ENCODE measurements at regions not wholly inside any gene's neighbourhood (a gene's known extent, or its start where the extent isn't known, plus 50 kb on each side); places are given as distances from the start of the nearest gene placed in this dataset.

- no peak overlapping the region for H3K14ac ChIP-seq (replicated peaks; ENCODE audit: low read depth, low read length)
- H3K79me1 ChIP-seq (ENCODE audit: low read depth in 1 of 2, low read length in 2 of 2): no peaks in the 10 kb centered on the region
- H3K56ac ChIP-seq (ENCODE audit: extremely low read depth, insufficient read depth, low read length): no peak overlapping the region
- H4K20me1 ChIP-seq (ENCODE audit: insufficient read depth, low read length): no peaks in the 10 kb centered on the region
- TF ChIP-seq RCOR1 (IDR thresholded peaks at IDR 0.05; ENCODE audit: insufficient replicate concordance, low read length) (no peak), CEBPB (IDR thresholded peaks at IDR 0.05; ENCODE audit: low read depth, low read length) (no peak), BHLHE40 (IDR thresholded peaks at IDR 0.05; ENCODE audit: low read depth, low read length) (no peak), RFX5 (IDR thresholded peaks at IDR 0.05; ENCODE audit: low read depth, low read length) (no peak), MAFK (IDR thresholded peaks at IDR 0.05; ENCODE audit: low read depth, low read length) (no peak), USF2 (IDR thresholded peaks at IDR 0.05; ENCODE audit: low read depth, low read length) (no peak), SMC3 (IDR thresholded peaks at IDR 0.05; ENCODE audit: low read depth, low read length) (no peak), FOS (IDR thresholded peaks at IDR 0.05; ENCODE audit: low read depth, low read length) (no peak)
- no peak overlapping the region for H3K9ac ChIP-seq (ENCODE audit: low read depth, low read length)
- H2BK20ac ChIP-seq (ENCODE audit: low read depth, low read length): no peak overlapping the region
- no peak overlapping the region for H3K4me2 ChIP-seq (ENCODE audit: low read depth, low read length)
- intact Hi-C loops (cut with micrococcal nuclease) (no loop called here), in situ Hi-C loops (cut with MboI; ENCODE audit: low sequenced_read_pairs) (no loop called here), dilution Hi-C loops (cut with HindIII; ENCODE audit: low sequenced_read_pairs, unreplicated experiment) (no loop called here)
- H3K4me1 ChIP-seq (ENCODE audit: control insufficient read depth, insufficient read depth, low read length): no peaks in the 10 kb centered on the region
- DNase-seq: no peak
- H4K8ac ChIP-seq (ENCODE audit: low read depth in 2 of 2, low read length in 2 of 2): no peak overlapping the region
- no peak overlapping the region for H3K18ac ChIP-seq (ENCODE audit: low read depth, low read length)
- no peak overlapping the region for H2AK5ac ChIP-seq (ENCODE audit: low read depth, low read length)
- CTCF ChIA-PET: no interaction called here
- H3K27ac ChIP-seq (ENCODE audit: insufficient read depth, low read length): no peak overlapping the region
- 46% methylated on average over 2 of the region's 3 CpGs; no CpG with 5 or more reads in 1 of the 2 experiments for WGBS, 2 experiments (ENCODE audit: extremely low coverage in 2 of 2, insufficient read length in 1 of 2)
- no peak overlapping the region for H2AK9ac ChIP-seq (replicated peaks; ENCODE audit: low read depth, low read length, poor library complexity)
- no peak overlapping the region for H2AFZ ChIP-seq (replicated peaks; ENCODE audit: low read length, poor library complexity)
- H3K23ac ChIP-seq (ENCODE audit: low read depth, low read length): no peak overlapping the region
- H3K9me1 ChIP-seq (ENCODE audit: insufficient read depth, low read length): no peaks in the 10 kb centered on the region
- no peak overlapping the region for H2BK15ac ChIP-seq (ENCODE audit: low read depth, low read length)
- H2BK5ac ChIP-seq (ENCODE audit: low read depth, low read length, poor library complexity, severe bottlenecking): no peak overlapping the region
- H4K5ac ChIP-seq (ENCODE audit: low read depth, low read length): no peak overlapping the region
- no peak overlapping the region for H4K91ac ChIP-seq (ENCODE audit: insufficient read depth, low read depth, low read length)
- no peak for ATAC-seq (ENCODE audit: low read depth)
- no peak overlapping the region for H3K4ac ChIP-seq (ENCODE audit: low read depth, low read length)
- no peaks in the 10 kb centered on the region for H3K27me3 ChIP-seq (ENCODE audit: control insufficient read depth, insufficient read depth, low read length)
- no peak overlapping the region for H2BK120ac ChIP-seq (ENCODE audit: low read depth, low read length)
- H3K4me3 ChIP-seq (ENCODE audit: insufficient read depth, low read depth, low read length): no peak overlapping the region
- no peaks in the 10 kb centered on the region for H3K9me3 ChIP-seq (ENCODE audit: control insufficient read depth, insufficient read depth, low read length)
- BruUV-seq (replicated peaks): no TSS peak
- POLR2A ChIA-PET (ENCODE audit: unreplicated experiment): interaction anchor here (0.5 to 0.6 kb wide), 2 partner anchors 9 to 366 kb away, joined by 3 to 7 read pairs; no protein-coding TSS in a partner anchor
- no peaks in the 10 kb centered on the region for H3K36me3 ChIP-seq (ENCODE audit: control insufficient read depth, insufficient read depth, low read length)
Measured at GRCh38 chr10:10235003-10235402, 782.7 kb upstream of the CELF2 start.

Measured in IMR-90 (cell line).